GM12875 (cell line): ENCODE measurements at regions not wholly inside any gene's neighbourhood (a gene's known extent, or its start where the extent isn't known, plus 50 kb on each side); places are given as distances from the start of the nearest gene placed in this dataset.

Experiments used
- H3K4me3 ChIP-seq: one replicate; pipeline ENCODE4 v1.5.1; 2011; ENCODE audit warnings: low read depth, low read length, control low read depth
- CTCF ChIP-seq: IDR thresholded peaks from 2 replicates; pipeline ENCODE4 v1.5.1; 2011; ENCODE audit warnings: low read depth, mild to moderate bottlenecking, control low read depth, inconsistent platforms, low read length, moderate library complexity, borderline replicate concordance; ENCODE audit not compliant: insufficient read depth

GRCh38 chr11:114758627-114759026 lies 80.3 kb downstream of the NXPE2 start:
- H3K4me3 ChIP-seq = no peak overlapping the region
- no peak for TF ChIP-seq CTCF

- TF ChIP-seq CTCF = peak; percentile 37; the same call in 1 of the 2 replicates
These were observed 84.1 kb downstream of the NXPE2 start for GRCh38 chr11:114762408-114762807.

GRCh38 chr11:114764563-114764962 lies 86.2 kb downstream of the NXPE2 start:
- H3K4me3 ChIP-seq = no peak overlapping the region
- TF ChIP-seq CTCF = no peak

More at GRCh38 chr11:114762408-114762807, 84.1 kb downstream of the NXPE2 start:
- H3K4me3 ChIP-seq = no peak overlapping the region

- TF ChIP-seq CTCF = no peak
- H3K4me3 ChIP-seq = no peak overlapping the region
These were observed 92.8 kb downstream of the NXPE2 start for GRCh38 chr11:114771172-114771571.

- TF ChIP-seq CTCF = no peak
- no peak overlapping the region for H3K4me3 ChIP-seq
These were observed 95.4 kb downstream of the NXPE2 start for GRCh38 chr11:114773541-114774338.

GRCh38 chr11:114774599-114775361 lies 96.5 kb downstream of the NXPE2 start:
- no peak overlapping the region for H3K4me3 ChIP-seq
- TF ChIP-seq CTCF = peak; percentile 61
